HL-60 (cell line): ENCODE measurements at regions not wholly inside any gene's neighbourhood (a gene's known extent, or its start where the extent isn't known, plus 50 kb on each side); places are given as distances from the start of the nearest gene placed in this dataset.

Source experiments
- POLR2AphosphoS5 ChIP-seq: IDR thresholded peaks from 2 replicates; pipeline ENCODE4 v1.6.1; 2012; ENCODE audit warnings: low read depth
- TF ChIP-seq, protein P1 (sequence below): IDR thresholded peaks from 2 replicates; pipeline ENCODE4 v1.6.1; 2012; ENCODE audit warnings: low read depth; ENCODE audit not compliant: insufficient replicate concordance
- TF ChIP-seq, protein P2 (sequence below): IDR thresholded peaks from one replicate; pipeline ENCODE4 v1.5.1; 2011; ENCODE audit warnings: low read length, control low read depth, inconsistent platforms; ENCODE audit not compliant: insufficient read depth

DNA sequence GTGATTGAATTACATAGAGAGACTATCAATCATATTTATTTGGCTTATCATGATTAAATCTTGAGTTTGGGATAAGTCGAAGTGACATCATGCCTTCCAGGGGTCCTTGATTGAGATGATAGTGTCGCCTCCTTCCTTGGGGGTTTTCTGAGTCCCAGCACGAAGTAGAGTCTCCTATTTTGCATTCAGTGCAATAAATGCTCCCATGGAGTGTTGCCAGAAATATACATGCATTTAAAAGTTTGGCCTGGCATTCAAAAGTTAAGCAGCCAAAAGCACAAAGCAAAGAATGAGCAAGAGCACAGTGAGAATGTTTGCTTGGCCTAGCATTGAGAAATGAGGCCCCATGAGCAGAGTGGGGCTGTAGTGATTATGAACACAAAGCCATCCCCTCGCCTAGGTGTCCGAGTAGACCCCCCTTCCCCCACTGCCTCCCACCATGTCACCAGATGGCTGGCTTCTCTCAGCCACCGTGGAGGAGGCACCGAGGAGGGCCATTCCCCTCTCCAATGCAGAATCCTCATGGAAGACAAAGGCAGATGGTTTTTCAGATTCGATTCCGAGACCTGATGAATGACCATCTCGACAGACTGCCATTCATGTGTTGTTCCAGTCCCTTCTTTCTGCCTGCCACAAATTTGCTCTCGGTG lies 58.8 kb upstream of the UBL3 start:
- TF ChIP-seq, protein P1, sequence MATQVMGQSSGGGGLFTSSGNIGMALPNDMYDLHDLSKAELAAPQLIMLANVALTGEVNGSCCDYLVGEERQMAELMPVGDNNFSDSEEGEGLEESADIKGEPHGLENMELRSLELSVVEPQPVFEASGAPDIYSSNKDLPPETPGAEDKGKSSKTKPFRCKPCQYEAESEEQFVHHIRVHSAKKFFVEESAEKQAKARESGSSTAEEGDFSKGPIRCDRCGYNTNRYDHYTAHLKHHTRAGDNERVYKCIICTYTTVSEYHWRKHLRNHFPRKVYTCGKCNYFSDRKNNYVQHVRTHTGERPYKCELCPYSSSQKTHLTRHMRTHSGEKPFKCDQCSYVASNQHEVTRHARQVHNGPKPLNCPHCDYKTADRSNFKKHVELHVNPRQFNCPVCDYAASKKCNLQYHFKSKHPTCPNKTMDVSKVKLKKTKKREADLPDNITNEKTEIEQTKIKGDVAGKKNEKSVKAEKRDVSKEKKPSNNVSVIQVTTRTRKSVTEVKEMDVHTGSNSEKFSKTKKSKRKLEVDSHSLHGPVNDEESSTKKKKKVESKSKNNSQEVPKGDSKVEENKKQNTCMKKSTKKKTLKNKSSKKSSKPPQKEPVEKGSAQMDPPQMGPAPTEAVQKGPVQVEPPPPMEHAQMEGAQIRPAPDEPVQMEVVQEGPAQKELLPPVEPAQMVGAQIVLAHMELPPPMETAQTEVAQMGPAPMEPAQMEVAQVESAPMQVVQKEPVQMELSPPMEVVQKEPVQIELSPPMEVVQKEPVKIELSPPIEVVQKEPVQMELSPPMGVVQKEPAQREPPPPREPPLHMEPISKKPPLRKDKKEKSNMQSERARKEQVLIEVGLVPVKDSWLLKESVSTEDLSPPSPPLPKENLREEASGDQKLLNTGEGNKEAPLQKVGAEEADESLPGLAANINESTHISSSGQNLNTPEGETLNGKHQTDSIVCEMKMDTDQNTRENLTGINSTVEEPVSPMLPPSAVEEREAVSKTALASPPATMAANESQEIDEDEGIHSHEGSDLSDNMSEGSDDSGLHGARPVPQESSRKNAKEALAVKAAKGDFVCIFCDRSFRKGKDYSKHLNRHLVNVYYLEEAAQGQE, result no peak
- TF ChIP-seq, protein P2, sequence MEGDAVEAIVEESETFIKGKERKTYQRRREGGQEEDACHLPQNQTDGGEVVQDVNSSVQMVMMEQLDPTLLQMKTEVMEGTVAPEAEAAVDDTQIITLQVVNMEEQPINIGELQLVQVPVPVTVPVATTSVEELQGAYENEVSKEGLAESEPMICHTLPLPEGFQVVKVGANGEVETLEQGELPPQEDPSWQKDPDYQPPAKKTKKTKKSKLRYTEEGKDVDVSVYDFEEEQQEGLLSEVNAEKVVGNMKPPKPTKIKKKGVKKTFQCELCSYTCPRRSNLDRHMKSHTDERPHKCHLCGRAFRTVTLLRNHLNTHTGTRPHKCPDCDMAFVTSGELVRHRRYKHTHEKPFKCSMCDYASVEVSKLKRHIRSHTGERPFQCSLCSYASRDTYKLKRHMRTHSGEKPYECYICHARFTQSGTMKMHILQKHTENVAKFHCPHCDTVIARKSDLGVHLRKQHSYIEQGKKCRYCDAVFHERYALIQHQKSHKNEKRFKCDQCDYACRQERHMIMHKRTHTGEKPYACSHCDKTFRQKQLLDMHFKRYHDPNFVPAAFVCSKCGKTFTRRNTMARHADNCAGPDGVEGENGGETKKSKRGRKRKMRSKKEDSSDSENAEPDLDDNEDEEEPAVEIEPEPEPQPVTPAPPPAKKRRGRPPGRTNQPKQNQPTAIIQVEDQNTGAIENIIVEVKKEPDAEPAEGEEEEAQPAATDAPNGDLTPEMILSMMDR, result no peak
- no peak for TF ChIP-seq POLR2AphosphoS5
